B cell (primary cell): ENCODE measurements at regions not wholly inside any gene's neighbourhood (a gene's known extent, or its start where the extent isn't known, plus 50 kb on each side); places are given as distances from the start of the nearest gene placed in this dataset.

Experiments used
- ATAC-seq: fragments of 200-7000 bp; cut with Tn5 transposase; one replicate; pipeline ENCODE4 v1.10.0; 2021; ENCODE audit warnings: low read depth, mild to moderate bottlenecking, moderate number of reproducible peaks, moderate library complexity
- CTCF ChIA-PET: fragments of 350-600 bp; sonication (Branson Sonifier 250); formaldehyde crosslinking; loops from one replicate; lab custom pipeline; 2021; ENCODE audit warnings: antibody characterized with exemption, inconsistent platforms; lab: Charles Lee
- POLR2A ChIA-PET: fragments of 350-600 bp; sonication (Branson Sonifier 250); formaldehyde crosslinking; loops from one replicate; lab custom pipeline; 2021; ENCODE audit warnings: antibody characterized with exemption; lab: Charles Lee
- DNase-seq: peaks from one replicate; pipeline ENCODE4 v3.0.0; 2013
- H2AFZ ChIP-seq: 2 replicates; pipeline ENCODE4 v1.6.1; 2012; ENCODE audit warnings: mild to moderate bottlenecking, low read depth, low read length; ENCODE audit not compliant: insufficient read depth, poor library complexity, severe bottlenecking
- H3K27ac ChIP-seq, 2 donors: 1 replicate in 1 of 2; 2 replicates in 1 of 2; pipeline ENCODE4 v1.5.1; 2012 to 2013; ENCODE audit warnings: low read length in 2 of 2, mild to moderate bottlenecking in 2 of 2, moderate library complexity in 1 of 2
- H3K27me3 ChIP-seq, 4 experiments: fragments of 200-600 bp in 1 of 4; sonication (generic) in 1 of 4; replicated peaks in 1 of 4; 1 replicate in 2 of 4; 2 replicates in 2 of 4; pipeline versions ENCODE4 v1.6.1 to v1.7.0; 2013 to 2016; ENCODE audit warnings: low read length in 3 of 4, mild to moderate bottlenecking in 2 of 4, mixed read lengths in 1 of 4, moderate library complexity in 1 of 4; ENCODE audit not compliant: insufficient read depth in 4 of 4, control insufficient read depth in 3 of 4; ENCODE audit errors: control extremely low read depth in 1 of 4
- H3K36me3 ChIP-seq, 2 experiments: replicated peaks in 1 of 2; 1 replicate in 1 of 2; 2 replicates in 1 of 2; pipeline versions ENCODE4 v1.6.1 to v1.7.1; 2013; ENCODE audit warnings: low read length in 1 of 2; ENCODE audit not compliant: insufficient read depth in 2 of 2, control insufficient read depth in 1 of 2; ENCODE audit errors: control extremely low read depth in 1 of 2, extremely low read depth in 1 of 2
- H3K4me1 ChIP-seq, 2 donors: fragments of 200-600 bp in 1 of 2; sonication (generic) in 1 of 2; 1 replicate in 1 of 2; 2 replicates in 1 of 2; pipeline versions ENCODE4 v1.5.1 to v1.6.1; 2013 to 2017; ENCODE audit warnings: low read length in 2 of 2; ENCODE audit not compliant: control insufficient read depth in 2 of 2, insufficient read depth in 2 of 2
- H3K4me2 ChIP-seq: replicated peaks from 2 replicates; pipeline ENCODE3; 2012; ENCODE audit warnings: mild to moderate bottlenecking, low read depth, low read length; ENCODE audit not compliant: poor library complexity, severe bottlenecking
- H3K4me3 ChIP-seq, 5 experiments: fragments of 200-600 bp in 1 of 5; sonication (generic) in 1 of 5; 1 replicate in 3 of 5; 2 replicates in 2 of 5; pipeline versions ENCODE4 v1.5.1 to v1.7.0; 2011 to 2016; ENCODE audit warnings: low read length in 4 of 5, mild to moderate bottlenecking in 4 of 5, low read depth in 2 of 5, control low read depth in 1 of 5, moderate library complexity in 1 of 5; ENCODE audit not compliant: insufficient read depth in 1 of 5; ENCODE audit errors: control extremely low read depth in 1 of 5, extremely low read depth in 1 of 5
- H3K79me2 ChIP-seq: fragments of 200-600 bp; sonication (generic); one replicate; pipeline ENCODE4 v1.6.0; 2016; ENCODE audit warnings: low read length; ENCODE audit not compliant: control insufficient read depth, insufficient read depth
- H3K9ac ChIP-seq: fragments of 200-600 bp; sonication (generic); 2 replicates; pipeline ENCODE4 v1.6.1; 2017; ENCODE audit warnings: mild to moderate bottlenecking, low read length, moderate library complexity
- H3K9me3 ChIP-seq, 3 donors: one replicate each; pipeline versions ENCODE4 v1.6.1 to v1.7.1; 2013; ENCODE audit warnings: low read length in 2 of 3; ENCODE audit not compliant: control insufficient read depth in 2 of 3, insufficient read depth in 1 of 3; ENCODE audit errors: control extremely low read depth in 1 of 3
- H4K20me1 ChIP-seq: 2 replicates; pipeline ENCODE4 v1.6.0; 2012; ENCODE audit warnings: mild to moderate bottlenecking, low read length; ENCODE audit not compliant: insufficient read depth, control insufficient read depth, poor library complexity, severe bottlenecking
- H3K27ac Mint-ChIP-seq: one replicate; pipeline ENCODE4 v1.8.0; 2021; ENCODE audit warnings: mixed read lengths
- H3K27me3 Mint-ChIP-seq: one replicate; pipeline ENCODE4 v1.8.0; 2021; ENCODE audit warnings: mixed read lengths
- H3K4me1 Mint-ChIP-seq: one replicate; pipeline ENCODE4 v1.8.0; 2021; ENCODE audit warnings: mixed read lengths
- H3K4me3 Mint-ChIP-seq: one replicate; pipeline ENCODE4 v1.8.0; 2021; ENCODE audit warnings: mixed read lengths
- H3K9me3 Mint-ChIP-seq: one replicate; pipeline ENCODE4 v1.8.0; 2022; ENCODE audit warnings: mixed read lengths; ENCODE audit not compliant: insufficient read depth
- EZH2 ChIP-seq: IDR thresholded peaks from 2 replicates; pipeline ENCODE4 v1.6.1; 2012; ENCODE audit warnings: borderline replicate concordance, low read depth, mild to moderate bottlenecking, moderate library complexity, low read length; ENCODE audit not compliant: insufficient read depth, poor library complexity, severe bottlenecking
- WGBS: methylation state at CpG from one replicate; pipeline ENCODE4 v1.1.5; 2013; ENCODE audit warnings: missing lambda C conversion rate; ENCODE audit not compliant: insufficient coverage; 5-methylcytosine and 5-hydroxymethylcytosine counted together
- intact Hi-C: fragments of 100-400 bp; cut with micrococcal nuclease; formaldehyde crosslinking; loops from one replicate; pipeline ENCODE4 v1.10.0; 2022
- TF ChIP-seq, protein P1 (sequence below): fragments of 200-600 bp; IDR thresholded peaks from one replicate; pipeline ENCODE4 v1.8.0; 2022; ENCODE audit warnings: antibody characterized with exemption, mild to moderate bottlenecking

DNA sequence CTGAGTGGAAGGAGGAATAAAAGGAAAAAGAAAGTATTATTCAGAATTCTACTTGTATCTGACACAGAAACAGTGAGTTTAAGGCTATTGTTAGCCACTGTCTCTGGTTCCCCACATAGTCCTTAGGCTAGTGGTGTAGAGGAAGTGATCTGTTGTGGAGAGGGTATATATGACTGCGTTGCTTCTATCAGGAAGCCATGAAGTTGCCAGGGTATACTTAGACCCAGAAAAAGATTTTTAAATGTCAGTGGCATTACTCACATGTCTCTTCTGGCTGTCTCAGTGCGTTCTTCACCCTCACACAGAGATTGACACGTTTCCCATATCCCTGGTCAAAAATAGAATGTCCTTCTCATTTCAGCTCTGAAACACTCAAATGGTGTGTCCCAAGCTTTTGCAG is 72.7 kb downstream of the SEM1 start:
- Histone ChIP-seq H3K4me2 (no peak overlapping the region), H2AFZ (no peak overlapping the region), H4K20me1 (no peaks in the 10 kb centered on the region), H3K4me1 (no peaks in the 10 kb centered on the region), H3K9me3 (no peaks in the 10 kb centered on the region), H3K36me3 (no peaks in the 10 kb centered on the region), H3K27ac (no peak overlapping the region), H3K79me2 (no peaks in the 10 kb centered on the region), H3K27me3 (no peaks in the 10 kb centered on the region), H3K9ac (no peak overlapping the region), H3K4me3 (no peak overlapping the region)
- Mint-ChIP-seq H3K27me3 (no peaks in the 10 kb centered on the region), H3K27ac (no peak overlapping the region), H3K4me3 (no peak overlapping the region), H3K4me1 (no peaks in the 10 kb centered on the region), H3K9me3 (no peaks in the 10 kb centered on the region)
- ChIA-PET CTCF (no interaction called here), POLR2A (no interaction called here)
- no peak for ATAC-seq
- TF ChIP-seq, protein P1, sequence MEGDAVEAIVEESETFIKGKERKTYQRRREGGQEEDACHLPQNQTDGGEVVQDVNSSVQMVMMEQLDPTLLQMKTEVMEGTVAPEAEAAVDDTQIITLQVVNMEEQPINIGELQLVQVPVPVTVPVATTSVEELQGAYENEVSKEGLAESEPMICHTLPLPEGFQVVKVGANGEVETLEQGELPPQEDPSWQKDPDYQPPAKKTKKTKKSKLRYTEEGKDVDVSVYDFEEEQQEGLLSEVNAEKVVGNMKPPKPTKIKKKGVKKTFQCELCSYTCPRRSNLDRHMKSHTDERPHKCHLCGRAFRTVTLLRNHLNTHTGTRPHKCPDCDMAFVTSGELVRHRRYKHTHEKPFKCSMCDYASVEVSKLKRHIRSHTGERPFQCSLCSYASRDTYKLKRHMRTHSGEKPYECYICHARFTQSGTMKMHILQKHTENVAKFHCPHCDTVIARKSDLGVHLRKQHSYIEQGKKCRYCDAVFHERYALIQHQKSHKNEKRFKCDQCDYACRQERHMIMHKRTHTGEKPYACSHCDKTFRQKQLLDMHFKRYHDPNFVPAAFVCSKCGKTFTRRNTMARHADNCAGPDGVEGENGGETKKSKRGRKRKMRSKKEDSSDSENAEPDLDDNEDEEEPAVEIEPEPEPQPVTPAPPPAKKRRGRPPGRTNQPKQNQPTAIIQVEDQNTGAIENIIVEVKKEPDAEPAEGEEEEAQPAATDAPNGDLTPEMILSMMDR: no peak
- no peak for TF ChIP-seq EZH2
- DNase-seq: no peak
- intact Hi-C loops: no loop called here
- no CpG with 5 or more reads among the region's 3 CpGs for WGBS

DNA sequence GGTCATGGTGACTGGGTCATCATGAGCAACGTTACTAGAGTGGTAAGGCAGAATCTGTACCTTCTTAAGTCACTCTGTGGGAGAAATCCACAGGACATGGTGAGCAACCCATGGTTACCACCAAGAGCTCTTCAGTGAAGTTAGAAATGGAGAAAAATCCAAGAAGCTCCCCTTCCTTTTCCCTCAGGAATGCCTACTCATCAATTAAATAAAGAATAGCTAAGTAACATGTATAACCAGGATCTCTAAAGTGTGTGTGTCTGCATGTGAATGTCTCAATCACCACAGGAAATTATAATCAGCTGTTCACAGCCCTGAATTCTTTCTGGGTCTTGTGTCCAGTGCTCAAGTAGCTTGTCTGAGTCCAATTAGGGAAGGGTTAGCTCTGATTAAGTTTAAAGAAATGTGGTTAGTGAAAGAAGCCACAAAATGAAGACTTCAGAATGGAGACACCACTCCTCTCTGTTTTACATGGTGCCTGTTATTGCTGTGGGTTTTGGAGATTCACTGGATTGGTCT is 73.2 kb downstream of the SEM1 start:
- Mint-ChIP-seq H3K4me1 (no peaks in the 10 kb centered on the region), H3K27ac (no peak overlapping the region), H3K9me3 (no peaks in the 10 kb centered on the region), H3K4me3 (no peak overlapping the region), H3K27me3 (no peaks in the 10 kb centered on the region)
- H3K79me2 ChIP-seq: no peaks in the 10 kb centered on the region
- H3K4me3 ChIP-seq: no peak overlapping the region
- WGBS: no CpG with 5 or more reads among the region's 1 CpG
- H3K9me3 ChIP-seq: no peaks in the 10 kb centered on the region
- H2AFZ ChIP-seq: no peak overlapping the region
- no peak overlapping the region for H3K27ac ChIP-seq
- intact Hi-C loops: no loop called here
- DNase-seq: no peak
- H3K36me3 ChIP-seq: no peaks in the 10 kb centered on the region
- POLR2A ChIA-PET: no interaction called here
- no peak overlapping the region for H3K9ac ChIP-seq
- H3K4me1 ChIP-seq: no peaks in the 10 kb centered on the region
- H3K27me3 ChIP-seq: no peaks in the 10 kb centered on the region
- CTCF ChIA-PET: no interaction called here
- H3K4me2 ChIP-seq: no peak overlapping the region
- ATAC-seq: no peak
- TF ChIP-seq, protein P1: no peak
- no peak for TF ChIP-seq EZH2
- no peaks in the 10 kb centered on the region for H4K20me1 ChIP-seq
